Neutrophil (primary cell): ENCODE measurements at regions not wholly inside any gene's neighbourhood (a gene's known extent, or its start where the extent isn't known, plus 50 kb on each side); places are given as distances from the start of the nearest gene placed in this dataset.

Experiments
- H3K27ac ChIP-seq: fragments of 200-600 bp; sonication (generic); 2 replicates; pipeline ENCODE4 v1.5.1; 2016; ENCODE audit warnings: mild to moderate bottlenecking, moderate library complexity
- H3K27me3 ChIP-seq: fragments of 200-600 bp; sonication (generic); 2 replicates; pipeline ENCODE4 v1.6.0; 2016; ENCODE audit warnings: mild to moderate bottlenecking
- H3K36me3 ChIP-seq: fragments of 200-600 bp; sonication (generic); 2 replicates; pipeline ENCODE4 v1.5.1; 2017
- H3K4me1 ChIP-seq, 2 experiments: fragments of 200-600 bp in 1 of 2; sonication (generic) in 1 of 2; 1 replicate in 1 of 2; 2 replicates in 1 of 2; pipeline versions ENCODE4 v1.5.1 to v1.6.1; 2013 to 2016; ENCODE audit warnings: low read depth in 1 of 2, low read length in 1 of 2, mild to moderate bottlenecking in 1 of 2, moderate library complexity in 1 of 2; ENCODE audit not compliant: control insufficient read depth in 1 of 2, insufficient read depth in 1 of 2
- H3K4me3 ChIP-seq, 2 experiments: fragments of 200-600 bp in 1 of 2; sonication (generic) in 1 of 2; 1 replicate in 1 of 2; 2 replicates in 1 of 2; pipeline ENCODE4 v1.5.1; 2013 to 2016; ENCODE audit warnings: low read depth in 1 of 2, low read length in 1 of 2, mild to moderate bottlenecking in 1 of 2, moderate library complexity in 1 of 2
- H3K9me3 ChIP-seq: fragments of 200-600 bp; sonication (generic); 2 replicates; pipeline ENCODE4 v1.5.1; 2016
- TF ChIP-seq, protein P1 (sequence below): fragments of 200-600 bp; sonication (generic); IDR thresholded peaks from 2 replicates; pipeline ENCODE4 v1.5.1; 2016; ENCODE audit warnings: antibody characterized with exemption

DNA sequence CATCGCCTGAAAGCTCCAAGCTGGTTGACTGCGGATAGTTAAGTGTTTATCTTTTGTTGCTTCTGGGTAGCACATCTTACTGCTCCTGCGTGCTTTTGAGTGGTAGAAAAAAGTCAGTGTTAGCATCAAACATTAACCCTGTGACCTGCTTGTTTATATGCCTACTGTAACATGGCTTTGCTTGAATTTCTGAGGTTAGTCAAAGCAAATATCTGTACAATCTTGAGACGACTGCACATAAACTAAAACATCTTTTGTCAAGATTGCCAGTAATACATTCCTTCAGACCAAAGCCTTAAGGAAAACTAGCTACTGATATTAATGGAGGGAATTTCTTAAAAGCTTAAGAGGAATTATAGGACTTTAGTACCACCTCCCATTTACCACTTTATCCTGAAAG is 163.7 kb downstream of the BAMBI start:
- Histone ChIP-seq H3K4me3 (no peak overlapping the region), H3K36me3 (no peaks in the 10 kb centered on the region), H3K9me3 (no peaks in the 10 kb centered on the region), H3K4me1 (no peaks in the 10 kb centered on the region), H3K27ac (no peak overlapping the region), H3K27me3 (peaks cover 16% of the 10 kb centered on the region)
- TF ChIP-seq, protein P1, sequence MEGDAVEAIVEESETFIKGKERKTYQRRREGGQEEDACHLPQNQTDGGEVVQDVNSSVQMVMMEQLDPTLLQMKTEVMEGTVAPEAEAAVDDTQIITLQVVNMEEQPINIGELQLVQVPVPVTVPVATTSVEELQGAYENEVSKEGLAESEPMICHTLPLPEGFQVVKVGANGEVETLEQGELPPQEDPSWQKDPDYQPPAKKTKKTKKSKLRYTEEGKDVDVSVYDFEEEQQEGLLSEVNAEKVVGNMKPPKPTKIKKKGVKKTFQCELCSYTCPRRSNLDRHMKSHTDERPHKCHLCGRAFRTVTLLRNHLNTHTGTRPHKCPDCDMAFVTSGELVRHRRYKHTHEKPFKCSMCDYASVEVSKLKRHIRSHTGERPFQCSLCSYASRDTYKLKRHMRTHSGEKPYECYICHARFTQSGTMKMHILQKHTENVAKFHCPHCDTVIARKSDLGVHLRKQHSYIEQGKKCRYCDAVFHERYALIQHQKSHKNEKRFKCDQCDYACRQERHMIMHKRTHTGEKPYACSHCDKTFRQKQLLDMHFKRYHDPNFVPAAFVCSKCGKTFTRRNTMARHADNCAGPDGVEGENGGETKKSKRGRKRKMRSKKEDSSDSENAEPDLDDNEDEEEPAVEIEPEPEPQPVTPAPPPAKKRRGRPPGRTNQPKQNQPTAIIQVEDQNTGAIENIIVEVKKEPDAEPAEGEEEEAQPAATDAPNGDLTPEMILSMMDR: no peak

GRCh38 chr10:28841625-28842024 is 164.3 kb downstream of the BAMBI start:
- no peaks in the 10 kb centered on the region for H3K9me3 ChIP-seq
- H3K36me3 ChIP-seq: no peaks in the 10 kb centered on the region
- H3K4me3 ChIP-seq: no peak overlapping the region
- H3K27me3 ChIP-seq: peaks cover 16% of the 10 kb centered on the region
- H3K27ac ChIP-seq: no peak overlapping the region
- no peaks in the 10 kb centered on the region for H3K4me1 ChIP-seq
- TF ChIP-seq, protein P1: no peak

DNA sequence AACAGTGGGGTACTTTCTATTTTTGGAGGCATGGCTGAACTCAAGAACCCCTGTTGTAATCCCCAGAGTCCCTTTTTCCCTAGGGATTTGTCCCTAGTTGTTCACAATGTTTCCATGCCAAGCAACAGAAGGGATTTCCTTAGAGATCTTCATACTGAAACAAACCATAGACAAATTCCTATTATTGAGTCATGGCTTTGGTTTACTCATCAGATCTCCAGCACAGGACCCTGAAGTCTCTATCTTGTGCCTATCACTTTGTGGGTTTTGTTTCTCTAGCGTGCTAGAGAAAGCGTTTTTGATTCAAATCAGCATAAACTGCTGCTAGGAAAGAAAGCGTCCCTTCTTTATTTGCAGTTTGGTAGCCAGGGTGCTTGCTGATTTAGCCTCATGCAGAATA is 165.0 kb downstream of the BAMBI start:
- Histone ChIP-seq H3K27ac (no peak overlapping the region), H3K36me3 (no peaks in the 10 kb centered on the region), H3K4me1 (no peaks in the 10 kb centered on the region), H3K9me3 (no peaks in the 10 kb centered on the region), H3K4me3 (no peak overlapping the region), H3K27me3 (peaks cover 16% of the 10 kb centered on the region)
- TF ChIP-seq, protein P1: no peak

GRCh38 chr10:28845009-28845682 is 167.8 kb downstream of the BAMBI start:
- no peaks in the 10 kb centered on the region for H3K9me3 ChIP-seq
- H3K36me3 ChIP-seq: no peaks in the 10 kb centered on the region
- H3K4me1 ChIP-seq: no peaks in the 10 kb centered on the region
- TF ChIP-seq, protein P1: no peak
- peaks cover 21% of the 10 kb centered on the region for H3K27me3 ChIP-seq
- no peak overlapping the region for H3K4me3 ChIP-seq
- no peak overlapping the region for H3K27ac ChIP-seq

DNA sequence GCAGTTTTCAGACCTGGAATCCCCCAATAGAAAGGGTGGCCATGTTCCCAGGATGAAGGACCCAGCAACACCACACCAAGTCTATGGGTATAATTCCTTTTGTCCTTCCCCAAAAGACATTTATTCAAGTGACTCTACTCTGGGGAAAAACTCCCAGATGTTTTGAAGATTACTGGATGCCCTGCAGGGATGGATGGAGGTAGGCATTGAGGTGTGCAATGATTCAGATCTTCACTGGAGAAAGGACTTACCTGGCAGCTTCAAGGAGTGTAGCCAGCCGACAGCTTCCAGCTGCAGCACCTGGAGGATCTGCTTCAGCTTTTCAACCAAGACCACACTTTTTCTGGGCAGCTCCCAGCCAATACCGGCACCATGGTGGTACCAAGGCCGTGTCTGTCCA is 172.0 kb downstream of the BAMBI start:
- no peak overlapping the region for H3K27ac ChIP-seq
- no peaks in the 10 kb centered on the region for H3K36me3 ChIP-seq
- H3K9me3 ChIP-seq: no peaks in the 10 kb centered on the region
- H3K4me1 ChIP-seq: no peaks in the 10 kb centered on the region
- H3K27me3 ChIP-seq: peaks cover 47% of the 10 kb centered on the region
- H3K4me3 ChIP-seq: no peak overlapping the region
- TF ChIP-seq, protein P1: no peak
